Right lobe of liver (tissue), 6 donors: ENCODE measurements at regions not wholly inside any gene's neighbourhood (a gene's known extent, or its start where the extent isn't known, plus 50 kb on each side); places are given as distances from the start of the nearest gene placed in this dataset.
A peak's percentile ranks its signal among the peaks of the same experiment; 100 is the strongest.
"Not testable (repeated sequence)": the region's sequence is repeated elsewhere in the genome, so short reads cannot be mapped to it uniquely, and the experiment has no call there.

ENCODE experiments used
- ATAC-seq, 4 donors: fragments of 200-7000 bp; cut with Tn5 transposase; one replicate each; pipeline ENCODE4 v1.9.1; 2020; ENCODE audit warnings: mild to moderate bottlenecking in 4 of 4, moderate library complexity in 4 of 4
- DNase-seq, 3 donors: peaks; one replicate each; pipeline ENCODE4 v3.0.0-alpha.2; 2020
- H3K27ac ChIP-seq, 3 donors: fragments of 200-600 bp; one replicate each; pipeline ENCODE4 v1.8.0; 2022
- H3K27me3 ChIP-seq, 2 donors: fragments of 200-600 bp; one replicate each; pipeline ENCODE4 v1.8.0; 2022
- H3K36me3 ChIP-seq, 4 donors: fragments of 200-600 bp; sonication (generic) in 1 of 4; one replicate each; pipeline versions ENCODE4 v1.5.1 to v1.8.0; 2017 to 2022; ENCODE audit warnings: control low read depth in 1 of 4
- H3K4me1 ChIP-seq, 4 donors: fragments of 200-600 bp; sonication (generic) in 1 of 4; one replicate each; pipeline versions ENCODE4 v1.5.1 to v1.8.0; 2017 to 2022; ENCODE audit warnings: control low read depth in 1 of 4
- H3K4me3 ChIP-seq, 3 donors: fragments of 200-600 bp; one replicate each; pipeline ENCODE4 v1.8.0; 2022
- H3K9me3 ChIP-seq, 4 donors: fragments of 200-600 bp; sonication (generic) in 1 of 4; one replicate each; pipeline versions ENCODE4 v1.5.1 to v1.8.0; 2017 to 2022; ENCODE audit warnings: control low read depth in 1 of 4
- CTCF ChIP-seq, 4 donors: fragments of 200-600 bp in 3 of 4; fragments of 450-650 bp in 1 of 4; IDR thresholded peaks; one replicate each; pipeline versions ENCODE4 v1.5.1 to v1.8.0; 2016 to 2022; ENCODE audit warnings: antibody characterized with exemption in 4 of 4, mild to moderate bottlenecking in 2 of 4
- POLR2A ChIP-seq: fragments of 450-650 bp; IDR thresholded peaks from one replicate; pipeline ENCODE4 v1.6.1; 2017; ENCODE audit warnings: antibody characterized with exemption, mild to moderate bottlenecking
- WGBS: methylation state at CpG from one replicate; pipeline ENCODE4 v1.1.6; 2018; ENCODE audit warnings: low coverage, low lambda C conversion rate; ENCODE audit not compliant: insufficient coverage; ENCODE audit errors: missing lambda C conversion rate; 5-methylcytosine and 5-hydroxymethylcytosine counted together
- intact Hi-C, 2 donors: fragments of 100-400 bp; cut with DNase I; formaldehyde crosslinking; loops; one replicate each; pipeline versions ENCODE4 v1.11.2 to v1.14.1; 2022
- donor health status: DM: no; HTN: yes; CAD: no.
- donor health status: DM: no; HTN: no; CAD: no.
- donor health status: DM: no; HTN: no; CAD: no.
- donor health status: DM: no; HTN: yes; CAD: no.
- donor health status: DM: no; HTN: yes; CAD: no.

DNA sequence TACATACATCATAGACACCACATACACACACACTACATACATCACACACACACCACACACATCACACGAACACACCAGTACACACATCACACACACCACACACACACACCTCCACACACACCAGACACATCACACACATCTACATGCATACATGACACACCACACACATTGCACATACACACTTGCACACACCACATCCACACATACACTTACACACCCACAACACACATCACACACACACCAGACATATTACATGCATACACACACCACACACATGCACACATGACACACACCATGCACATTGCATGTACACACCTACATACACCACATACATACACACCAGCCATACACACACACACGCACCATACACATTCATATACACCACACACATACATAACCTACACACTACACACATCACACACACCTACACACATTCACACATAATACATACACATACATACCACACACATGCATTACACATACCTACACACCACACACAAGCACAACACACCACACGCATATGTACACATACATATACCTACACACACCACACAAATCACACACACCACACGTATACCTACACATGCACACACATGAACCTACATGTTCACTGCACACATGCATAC, 156.5 kb downstream of the NDUFA10 start:
- Histone ChIP-seq H3K36me3 (no peaks in the 10 kb centered on the region), H3K4me3 (no peak overlapping the region), H3K9me3 (no peaks in the 10 kb centered on the region), H3K27me3 (no peaks in the 10 kb centered on the region), H3K27ac (no peak overlapping the region), H3K4me1 (no peaks in the 10 kb centered on the region)
- DNase-seq = peak in 1 of 3 donors; percentile 17
- TF ChIP-seq POLR2A (no peak), CTCF (IDR thresholded peaks at IDR 0.05) (no peak)
- ATAC-seq = no peak
- WGBS = 81% methylated on average over 4 of the region's 4 CpGs
- intact Hi-C loops = no loop called here

GRCh38 chr2:239866778-239867177, 158.4 kb downstream of the NDUFA10 start:
- H3K9me3 ChIP-seq = no peaks in the 10 kb centered on the region
- TF ChIP-seq CTCF (IDR thresholded peaks at IDR 0.05) (no peak), POLR2A (no peak)
- no peaks in the 10 kb centered on the region for H3K27me3 ChIP-seq
- no peaks in the 10 kb centered on the region for H3K4me1 ChIP-seq
- no peak overlapping the region for H3K27ac ChIP-seq
- H3K36me3 ChIP-seq = no peaks in the 10 kb centered on the region
- intact Hi-C loops = no loop called here
- no peak overlapping the region for H3K4me3 ChIP-seq
- 89% methylated on average over 3 of the region's 3 CpGs for WGBS
- DNase-seq = no peak
- no peak for ATAC-seq

GRCh38 chr2:239866350-239866749, 158.8 kb downstream of the NDUFA10 start:
- Histone ChIP-seq H3K4me3 (no peak overlapping the region), H3K27ac (no peak overlapping the region), H3K27me3 (no peaks in the 10 kb centered on the region), H3K4me1 (no peaks in the 10 kb centered on the region), H3K9me3 (no peaks in the 10 kb centered on the region), H3K36me3 (no peaks in the 10 kb centered on the region)
- WGBS = 93% methylated on average over 1 of the region's 1 CpG
- intact Hi-C loops = no loop called here
- ATAC-seq (no peak), DNase-seq (no peak)
- no peak for TF ChIP-seq POLR2A
- no peak for TF ChIP-seq CTCF (IDR thresholded peaks at IDR 0.05)

DNA sequence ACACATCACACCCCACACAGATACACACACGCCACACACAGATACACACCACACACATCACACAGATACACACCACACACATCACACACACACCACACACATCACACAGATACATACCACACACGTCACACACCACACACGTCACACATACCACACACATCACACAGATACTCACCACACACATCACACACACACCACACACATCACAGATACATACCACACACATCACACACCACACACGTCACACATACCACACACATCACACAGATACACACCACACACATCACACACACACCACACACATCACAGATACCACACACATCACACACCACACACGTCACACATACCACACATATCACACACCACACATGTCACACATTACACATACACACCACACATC, 159.3 kb downstream of the NDUFA10 start:
- ATAC-seq, DNase-seq, H3K4me3 ChIP-seq, H3K27ac ChIP-seq, H3K36me3 ChIP-seq, intact Hi-C loops, H3K4me1 ChIP-seq, H3K27me3 ChIP-seq, H3K9me3 ChIP-seq: not testable (repeated sequence)
- 85% methylated on average over 5 of the region's 5 CpGs for whole genome bisulfite sequencing

GRCh38 chr2:239865059-239865639, 160.0 kb downstream of the NDUFA10 start:
- ATAC-seq (peak in 1 of 4 donors; percentile 36), DNase-seq (no peak)
- TF ChIP-seq POLR2A (no peak), CTCF (IDR thresholded peaks at IDR 0.05) (no peak)
- Histone ChIP-seq H3K4me3 (no peak overlapping the region), H3K27me3 (no peaks in the 10 kb centered on the region), H3K36me3 (no peaks in the 10 kb centered on the region), H3K27ac (no peak overlapping the region), H3K4me1 (no peaks in the 10 kb centered on the region), H3K9me3 (no peaks in the 10 kb centered on the region)
- 80% methylated on average over 2 of the region's 42 CpGs for WGBS
- intact Hi-C loops = no loop called here
